ENCODE measurements at regions not wholly inside any gene's neighbourhood (a gene's known extent, or its start where the extent isn't known, plus 50 kb on each side); places are given as distances from the start of the nearest gene placed in this dataset.

DNA sequence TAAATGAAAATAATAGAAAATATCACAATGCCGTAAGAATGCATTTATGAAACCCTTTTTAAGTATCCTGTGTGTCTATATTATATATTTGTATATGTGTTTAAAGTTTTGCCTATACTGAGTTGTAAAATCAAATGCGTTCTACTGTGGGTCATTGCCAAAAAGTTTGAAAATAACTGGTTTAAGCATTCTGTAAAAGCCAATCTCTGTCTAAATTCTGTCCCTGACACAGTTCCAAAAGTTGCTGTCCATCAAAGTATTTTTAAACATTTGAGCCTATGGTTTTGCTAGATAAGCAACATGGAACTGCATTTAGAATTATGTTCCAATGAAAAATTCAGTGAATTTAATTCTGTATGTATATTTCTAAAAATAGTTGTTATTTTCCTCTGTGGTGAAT is 1360.4 kb upstream of the CRIM1 start (continued):
- TF ChIP-seq ZNF324 (tag by site-specific recombination; IDR thresholded peaks at IDR 0.05) (no peak), ZNF169 (tag by site-specific recombination; IDR thresholded peaks at IDR 0.05) (no peak), ZNF776 (tag by site-specific recombination; IDR thresholded peaks at IDR 0.05; ENCODE audit: borderline replicate concordance) (no peak), ZNF175 (tag by site-specific recombination; IDR thresholded peaks at IDR 0.05) (no peak), ZNF223 (tag by site-specific recombination; IDR thresholded peaks at IDR 0.05) (no peak)
- TF ChIP-seq, protein P1, sequence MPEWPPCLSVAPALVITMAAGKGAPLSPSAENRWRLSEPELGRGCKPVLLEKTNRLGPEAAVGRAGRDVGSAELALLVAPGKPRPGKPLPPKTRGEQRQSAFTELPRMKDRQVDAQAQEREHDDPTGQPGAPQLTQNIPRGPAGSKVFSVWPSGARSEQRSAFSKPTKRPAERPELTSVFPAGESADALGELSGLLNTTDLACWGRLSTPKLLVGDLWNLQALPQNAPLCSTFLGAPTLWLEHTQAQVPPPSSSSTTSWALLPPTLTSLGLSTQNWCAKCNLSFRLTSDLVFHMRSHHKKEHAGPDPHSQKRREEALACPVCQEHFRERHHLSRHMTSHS (tag by site-specific recombination; IDR thresholded peaks at IDR 0.05): no peak
- TF ChIP-seq, protein P2, sequence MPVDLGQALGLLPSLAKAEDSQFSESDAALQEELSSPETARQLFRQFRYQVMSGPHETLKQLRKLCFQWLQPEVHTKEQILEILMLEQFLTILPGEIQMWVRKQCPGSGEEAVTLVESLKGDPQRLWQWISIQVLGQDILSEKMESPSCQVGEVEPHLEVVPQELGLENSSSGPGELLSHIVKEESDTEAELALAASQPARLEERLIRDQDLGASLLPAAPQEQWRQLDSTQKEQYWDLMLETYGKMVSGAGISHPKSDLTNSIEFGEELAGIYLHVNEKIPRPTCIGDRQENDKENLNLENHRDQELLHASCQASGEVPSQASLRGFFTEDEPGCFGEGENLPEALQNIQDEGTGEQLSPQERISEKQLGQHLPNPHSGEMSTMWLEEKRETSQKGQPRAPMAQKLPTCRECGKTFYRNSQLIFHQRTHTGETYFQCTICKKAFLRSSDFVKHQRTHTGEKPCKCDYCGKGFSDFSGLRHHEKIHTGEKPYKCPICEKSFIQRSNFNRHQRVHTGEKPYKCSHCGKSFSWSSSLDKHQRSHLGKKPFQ (tag by site-specific recombination; IDR thresholded peaks at IDR 0.05): no peak
- TF ChIP-seq, protein P3, sequence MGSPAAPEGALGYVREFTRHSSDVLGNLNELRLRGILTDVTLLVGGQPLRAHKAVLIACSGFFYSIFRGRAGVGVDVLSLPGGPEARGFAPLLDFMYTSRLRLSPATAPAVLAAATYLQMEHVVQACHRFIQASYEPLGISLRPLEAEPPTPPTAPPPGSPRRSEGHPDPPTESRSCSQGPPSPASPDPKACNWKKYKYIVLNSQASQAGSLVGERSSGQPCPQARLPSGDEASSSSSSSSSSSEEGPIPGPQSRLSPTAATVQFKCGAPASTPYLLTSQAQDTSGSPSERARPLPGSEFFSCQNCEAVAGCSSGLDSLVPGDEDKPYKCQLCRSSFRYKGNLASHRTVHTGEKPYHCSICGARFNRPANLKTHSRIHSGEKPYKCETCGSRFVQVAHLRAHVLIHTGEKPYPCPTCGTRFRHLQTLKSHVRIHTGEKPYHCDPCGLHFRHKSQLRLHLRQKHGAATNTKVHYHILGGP (tag by site-specific recombination; IDR thresholded peaks at IDR 0.05): no peak
- TF ChIP-seq, protein P4, sequence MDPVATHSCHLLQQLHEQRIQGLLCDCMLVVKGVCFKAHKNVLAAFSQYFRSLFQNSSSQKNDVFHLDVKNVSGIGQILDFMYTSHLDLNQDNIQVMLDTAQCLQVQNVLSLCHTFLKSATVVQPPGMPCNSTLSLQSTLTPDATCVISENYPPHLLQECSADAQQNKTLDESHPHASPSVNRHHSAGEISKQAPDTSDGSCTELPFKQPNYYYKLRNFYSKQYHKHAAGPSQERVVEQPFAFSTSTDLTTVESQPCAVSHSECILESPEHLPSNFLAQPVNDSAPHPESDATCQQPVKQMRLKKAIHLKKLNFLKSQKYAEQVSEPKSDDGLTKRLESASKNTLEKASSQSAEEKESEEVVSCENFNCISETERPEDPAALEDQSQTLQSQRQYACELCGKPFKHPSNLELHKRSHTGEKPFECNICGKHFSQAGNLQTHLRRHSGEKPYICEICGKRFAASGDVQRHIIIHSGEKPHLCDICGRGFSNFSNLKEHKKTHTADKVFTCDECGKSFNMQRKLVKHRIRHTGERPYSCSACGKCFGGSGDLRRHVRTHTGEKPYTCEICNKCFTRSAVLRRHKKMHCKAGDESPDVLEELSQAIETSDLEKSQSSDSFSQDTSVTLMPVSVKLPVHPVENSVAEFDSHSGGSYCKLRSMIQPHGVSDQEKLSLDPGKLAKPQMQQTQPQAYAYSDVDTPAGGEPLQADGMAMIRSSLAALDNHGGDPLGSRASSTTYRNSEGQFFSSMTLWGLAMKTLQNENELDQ (tag by site-specific recombination; IDR thresholded peaks at IDR 0.05; ENCODE audit: low read depth): no peak
- TF ChIP-seq, protein P5, sequence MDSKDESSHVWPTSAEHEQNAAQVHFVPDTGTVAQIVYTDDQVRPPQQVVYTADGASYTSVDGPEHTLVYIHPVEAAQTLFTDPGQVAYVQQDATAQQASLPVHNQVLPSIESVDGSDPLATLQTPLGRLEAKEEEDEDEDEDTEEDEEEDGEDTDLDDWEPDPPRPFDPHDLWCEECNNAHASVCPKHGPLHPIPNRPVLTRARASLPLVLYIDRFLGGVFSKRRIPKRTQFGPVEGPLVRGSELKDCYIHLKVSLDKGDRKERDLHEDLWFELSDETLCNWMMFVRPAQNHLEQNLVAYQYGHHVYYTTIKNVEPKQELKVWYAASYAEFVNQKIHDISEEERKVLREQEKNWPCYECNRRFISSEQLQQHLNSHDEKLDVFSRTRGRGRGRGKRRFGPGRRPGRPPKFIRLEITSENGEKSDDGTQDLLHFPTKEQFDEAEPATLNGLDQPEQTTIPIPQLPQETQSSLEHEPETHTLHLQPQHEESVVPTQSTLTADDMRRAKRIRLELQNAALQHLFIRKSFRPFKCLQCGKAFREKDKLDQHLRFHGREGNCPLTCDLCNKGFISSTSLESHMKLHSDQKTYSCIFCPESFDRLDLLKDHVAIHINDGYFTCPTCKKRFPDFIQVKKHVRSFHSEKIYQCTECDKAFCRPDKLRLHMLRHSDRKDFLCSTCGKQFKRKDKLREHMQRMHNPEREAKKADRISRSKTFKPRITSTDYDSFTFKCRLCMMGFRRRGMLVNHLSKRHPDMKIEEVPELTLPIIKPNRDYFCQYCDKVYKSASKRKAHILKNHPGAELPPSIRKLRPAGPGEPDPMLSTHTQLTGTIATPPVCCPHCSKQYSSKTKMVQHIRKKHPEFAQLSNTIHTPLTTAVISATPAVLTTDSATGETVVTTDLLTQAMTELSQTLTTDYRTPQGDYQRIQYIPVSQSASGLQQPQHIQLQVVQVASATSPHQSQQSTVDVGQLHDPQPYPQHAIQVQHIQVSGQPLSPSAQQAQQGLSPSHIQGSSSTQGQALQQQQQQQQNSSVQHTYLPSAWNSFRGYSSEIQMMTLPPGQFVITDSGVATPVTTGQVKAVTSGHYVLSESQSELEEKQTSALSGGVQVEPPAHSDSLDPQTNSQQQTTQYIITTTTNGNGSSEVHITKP (tag by site-specific recombination; IDR thresholded peaks at IDR 0.05): no peak

DNA sequence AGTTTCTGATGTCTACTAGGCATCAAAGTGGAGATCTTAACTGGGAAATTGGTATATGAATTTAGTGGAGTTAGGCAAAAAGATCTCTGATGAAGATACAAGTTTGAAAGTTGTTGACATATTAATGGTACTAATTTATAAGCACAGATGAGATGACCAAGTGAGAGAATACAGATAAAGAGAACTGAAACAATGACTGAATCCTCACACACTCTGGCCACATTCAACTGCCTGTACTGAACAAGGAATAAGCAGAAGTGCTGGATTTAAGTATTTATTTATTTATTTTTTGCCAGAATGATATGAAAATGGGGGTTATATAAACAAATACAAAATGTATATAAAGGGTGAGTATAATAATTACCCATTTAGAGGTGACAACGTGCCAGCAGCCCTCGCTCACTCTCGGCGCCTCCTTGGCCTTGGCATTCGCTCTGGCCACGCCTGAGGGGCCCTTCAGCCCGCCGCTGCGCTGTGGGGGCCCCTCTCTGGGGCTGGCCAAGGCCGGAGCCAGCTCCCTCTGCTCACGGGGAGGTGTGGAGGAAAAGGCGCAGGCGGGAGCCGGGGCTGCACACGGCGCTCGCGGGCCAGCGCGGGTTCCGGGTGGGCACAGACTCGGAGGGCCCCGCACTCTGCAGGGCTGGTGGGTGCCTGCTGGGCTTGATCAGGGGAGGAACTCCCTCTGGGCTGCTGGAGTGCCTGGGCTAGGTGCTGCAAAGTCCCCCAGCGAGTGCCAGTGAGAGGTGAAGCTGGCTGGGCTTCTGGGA is 1363.9 kb upstream of the CRIM1 start:
- no peak overlapping the region for H3K4me3 ChIP-seq (ENCODE audit: low read depth, low read length)
- H3K9me3 ChIP-seq (ENCODE audit: control insufficient read depth, insufficient read depth, low read depth, low read length): no peaks in the 10 kb centered on the region
- no peaks in the 10 kb centered on the region for H3K36me3 ChIP-seq (ENCODE audit: control insufficient read depth in 2 of 2, insufficient read depth in 1 of 2, low read length in 2 of 2)
- CTCF ChIA-PET: no interaction called here
- no peak overlapping the region for H3K27ac ChIP-seq (ENCODE audit: extremely low read depth, low read depth, low read length)
- H3K4me1 ChIP-seq (ENCODE audit: control insufficient read depth, insufficient read depth, low read length): no peaks in the 10 kb centered on the region
- POLR2A ChIA-PET: no interaction called here
- TF ChIP-seq GLIS2 (tag by site-specific recombination; IDR thresholded peaks at IDR 0.05) (no peak), ZNF112 (tag by site-specific recombination; IDR thresholded peaks at IDR 0.05) (no peak), ZNF549 (tag by site-specific recombination; IDR thresholded peaks at IDR 0.05) (no peak), ZNF626 (tag by site-specific recombination; IDR thresholded peaks at IDR 0.05) (no peak), SETDB1 (IDR thresholded peaks at IDR 0.05; ENCODE audit: insufficient read length, low read length) (no peak), ZNF239 (tag by site-specific recombination; IDR thresholded peaks at IDR 0.05) (no peak), ZNF660 (tag by site-specific recombination; IDR thresholded peaks at IDR 0.05) (no peak), ZNF433 (tag by site-specific recombination; IDR thresholded peaks at IDR 0.05; ENCODE audit: low read depth) (no peak)
- TF ChIP-seq, protein P6, sequence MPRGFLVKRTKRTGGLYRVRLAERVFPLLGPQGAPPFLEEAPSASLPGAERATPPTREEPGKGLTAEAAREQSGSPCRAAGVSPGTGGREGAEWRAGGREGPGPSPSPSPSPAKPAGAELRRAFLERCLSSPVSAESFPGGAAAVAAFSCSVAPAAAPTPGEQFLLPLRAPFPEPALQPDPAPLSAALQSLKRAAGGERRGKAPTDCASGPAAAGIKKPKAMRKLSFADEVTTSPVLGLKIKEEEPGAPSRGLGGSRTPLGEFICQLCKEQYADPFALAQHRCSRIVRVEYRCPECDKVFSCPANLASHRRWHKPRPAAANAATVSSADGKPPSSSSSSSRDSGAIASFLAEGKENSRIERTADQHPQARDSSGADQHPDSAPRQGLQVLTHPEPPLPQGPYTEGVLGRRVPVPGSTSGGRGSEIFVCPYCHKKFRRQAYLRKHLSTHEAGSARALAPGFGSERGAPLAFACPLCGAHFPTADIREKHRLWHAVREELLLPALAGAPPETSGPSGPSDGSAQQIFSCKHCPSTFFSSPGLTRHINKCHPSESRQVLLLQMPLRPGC (tag by site-specific recombination; IDR thresholded peaks at IDR 0.05): no peak
- TF ChIP-seq, protein P7, sequence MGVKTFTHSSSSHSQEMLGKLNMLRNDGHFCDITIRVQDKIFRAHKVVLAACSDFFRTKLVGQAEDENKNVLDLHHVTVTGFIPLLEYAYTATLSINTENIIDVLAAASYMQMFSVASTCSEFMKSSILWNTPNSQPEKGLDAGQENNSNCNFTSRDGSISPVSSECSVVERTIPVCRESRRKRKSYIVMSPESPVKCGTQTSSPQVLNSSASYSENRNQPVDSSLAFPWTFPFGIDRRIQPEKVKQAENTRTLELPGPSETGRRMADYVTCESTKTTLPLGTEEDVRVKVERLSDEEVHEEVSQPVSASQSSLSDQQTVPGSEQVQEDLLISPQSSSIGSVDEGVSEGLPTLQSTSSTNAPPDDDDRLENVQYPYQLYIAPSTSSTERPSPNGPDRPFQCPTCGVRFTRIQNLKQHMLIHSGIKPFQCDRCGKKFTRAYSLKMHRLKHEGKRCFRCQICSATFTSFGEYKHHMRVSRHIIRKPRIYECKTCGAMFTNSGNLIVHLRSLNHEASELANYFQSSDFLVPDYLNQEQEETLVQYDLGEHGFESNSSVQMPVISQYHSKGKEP (tag by site-specific recombination; IDR thresholded peaks at IDR 0.05): no peak
- TF ChIP-seq, protein P8, sequence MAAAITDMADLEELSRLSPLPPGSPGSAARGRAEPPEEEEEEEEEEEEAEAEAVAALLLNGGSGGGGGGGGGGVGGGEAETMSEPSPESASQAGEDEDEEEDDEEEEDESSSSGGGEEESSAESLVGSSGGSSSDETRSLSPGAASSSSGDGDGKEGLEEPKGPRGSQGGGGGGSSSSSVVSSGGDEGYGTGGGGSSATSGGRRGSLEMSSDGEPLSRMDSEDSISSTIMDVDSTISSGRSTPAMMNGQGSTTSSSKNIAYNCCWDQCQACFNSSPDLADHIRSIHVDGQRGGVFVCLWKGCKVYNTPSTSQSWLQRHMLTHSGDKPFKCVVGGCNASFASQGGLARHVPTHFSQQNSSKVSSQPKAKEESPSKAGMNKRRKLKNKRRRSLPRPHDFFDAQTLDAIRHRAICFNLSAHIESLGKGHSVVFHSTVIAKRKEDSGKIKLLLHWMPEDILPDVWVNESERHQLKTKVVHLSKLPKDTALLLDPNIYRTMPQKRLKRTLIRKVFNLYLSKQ (tag by site-specific recombination; IDR thresholded peaks at IDR 0.05; ENCODE audit: borderline replicate concordance): no peak

All from HEK293 (cell line).